Heart left ventricle (tissue), 16 donors: ENCODE measurements at regions not wholly inside any gene's neighbourhood (a gene's known extent, or its start where the extent isn't known, plus 50 kb on each side); places are given as distances from the start of the nearest gene placed in this dataset.

Experiments used
- ATAC-seq, 4 donors: fragments of 200-7000 bp; cut with Tn5 transposase; one replicate each; pipeline ENCODE4 v1.9.1; 2020 to 2022; ENCODE audit warnings: moderate library complexity in 4 of 4, mild to moderate bottlenecking in 3 of 4, moderate number of reproducible peaks in 1 of 4
- DNase-seq, 5 donors: peaks; one replicate each; pipeline ENCODE4 v3.0.0-alpha.2; 2020
- H3K27ac ChIP-seq, 12 donors: fragments of 200-600 bp; sonication (generic) in 4 of 12; one replicate each; pipeline versions ENCODE4 v1.5.0 to v1.8.0; 2016 to 2022; ENCODE audit warnings: mild to moderate bottlenecking in 2 of 12
- H3K27me3 ChIP-seq, 9 donors: fragments of 200-600 bp; sonication (generic) in 2 of 9; one replicate each; pipeline versions ENCODE4 v1.5.1 to v1.8.0; 2016 to 2022; ENCODE audit warnings: mild to moderate bottlenecking in 3 of 9
- H3K36me3 ChIP-seq, 9 donors: fragments of 200-600 bp; sonication (generic) in 2 of 9; one replicate each; pipeline versions ENCODE4 v1.5.0 to v1.8.0; 2018 to 2022; ENCODE audit warnings: mild to moderate bottlenecking in 2 of 9
- H3K4me1 ChIP-seq, 12 donors: fragments of 200-600 bp; sonication (generic) in 4 of 12; one replicate each; pipeline versions ENCODE4 v1.5.0 to v1.8.0; 2016 to 2022; ENCODE audit warnings: mild to moderate bottlenecking in 3 of 12
- H3K4me3 ChIP-seq, 12 donors: fragments of 200-600 bp; sonication (generic) in 4 of 12; one replicate each; pipeline versions ENCODE4 v1.5.0 to v1.8.0; 2017 to 2022; ENCODE audit warnings: mild to moderate bottlenecking in 9 of 12, moderate library complexity in 4 of 12
- H3K9me3 ChIP-seq, 12 donors: fragments of 200-600 bp; sonication (generic) in 4 of 12; one replicate each; pipeline versions ENCODE4 v1.5.0 to v1.8.0; 2016 to 2022; ENCODE audit warnings: mild to moderate bottlenecking in 1 of 12
- CTCF ChIP-seq, 12 donors: fragments of 200-600 bp; sonication (generic) in 4 of 12; IDR thresholded peaks; one replicate each; pipeline versions ENCODE4 v1.5.0 to v1.8.0; 2018 to 2022; ENCODE audit warnings: antibody characterized with exemption in 12 of 12, mild to moderate bottlenecking in 5 of 12
- POLR2A ChIP-seq, 2 donors: fragments of 450-650 bp; IDR thresholded peaks; one replicate each; pipeline ENCODE4 v1.6.1; 2017; ENCODE audit warnings: antibody characterized with exemption in 2 of 2, mild to moderate bottlenecking in 2 of 2, moderate library complexity in 2 of 2
- WGBS, 4 donors: extraction: QIAGEN DNeasy Blood & Tissue Kit in 2 of 4; methylation state at CpG; one replicate each; pipeline versions ENCODE4 v1.1.5 to v1.1.7; 2013 to 2018; 5-methylcytosine and 5-hydroxymethylcytosine counted together
- intact Hi-C, 10 donors: fragments of 100-400 bp; cut with DNase I; formaldehyde crosslinking; loops; one replicate each; pipeline versions ENCODE4 v1.11.1 to v1.14.2; 2022
- donor health status: ischemic (EF 13 %, LVEDD 7.1; RV severe dilation, severe dysfunction).
- donor health status: healthy with polysubstance abuse.
- donor health status: DM: no; HTN: yes; CAD: no.
- donor health status: DM: no; HTN: no; CAD: no.
- donor health status: ischemic (EF 25% LVEDD 6.9; RV normal size, moderate dysfunction).
- donor health status: ischemic (EF 25% LVEDD 5.7; RV mildly dilated, moderate dysfunction).
- donor health status: healthy.
- donor health status: DM: yes; HTN: yes; CAD: no.
- donor health status: ischemic (EF 35%, LVEDD 5.7; RV mildly dilated, moderate dysfunction).
- donor health status: nonischemic (EF 11% LVEDD 7.7; RV severe dilation, severe dysfunction).
- donor health status: DM: yes; HTN: yes; CAD: no.
- donor health status: PGD.
- donor health status: ischemic (EF 29% LVEDD 5.4; RV normal size, mild dysfunction).
- donor health status: nonischemic (EF 23%, LVEDD 6.1; RV moderate dilation, normal function).

DNA sequence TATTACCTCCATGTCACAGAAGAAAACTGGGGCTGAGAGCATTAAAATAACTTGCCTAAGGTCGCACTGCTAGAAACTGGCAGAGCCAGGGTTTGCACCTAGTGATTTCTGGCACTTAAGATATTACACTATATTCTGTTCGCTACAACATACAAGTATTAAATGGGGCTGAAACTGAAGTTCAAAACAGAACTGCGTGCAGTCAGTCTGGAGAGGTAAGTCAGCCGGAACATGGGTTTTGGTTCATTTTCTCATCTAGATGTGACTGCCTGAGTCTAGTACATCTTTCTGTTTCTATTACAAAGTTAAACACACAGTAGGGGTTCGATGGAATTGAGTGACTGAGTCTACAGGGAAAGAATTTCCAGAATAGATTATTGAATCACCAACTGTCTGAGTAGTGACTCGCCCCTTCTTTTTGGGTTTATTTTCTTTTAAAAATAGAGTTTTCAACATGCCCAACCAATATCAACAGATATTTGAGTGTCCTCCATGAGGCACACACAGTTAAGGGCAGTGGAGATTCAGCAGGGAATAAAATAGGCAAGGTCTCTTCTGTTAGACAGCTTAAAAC lies 150.8 kb downstream of the RNF152 start:
- Histone ChIP-seq H3K27me3 (no peaks in the 10 kb centered on the region), H3K4me1 (peaks cover 0 to 70% (median 35%) of the 10 kb centered on the region in 12 donors), H3K27ac (peak overlapping the region; percentile 66 to 95 (median 85)), H3K4me3 (no peak overlapping the region), H3K36me3 (no peaks in the 10 kb centered on the region), H3K9me3 (no peaks in the 10 kb centered on the region)
- intact Hi-C loops, result loop anchor here in 6 of 10 donors (2.0 to 10.0 kb wide), 8 partner anchors 93 to 273 kb away; partner anchors contain the start of gene RNF152 (in 1 of the 6)
- ATAC-seq, result no peak
- 55 to 77% (median 72%) methylated on average over 6 of the region's 6 CpGs for WGBS, 4 donors
- no peak for DNase-seq
- TF ChIP-seq POLR2A (IDR thresholded peaks at IDR 0.05) (no peak), CTCF (IDR thresholded peaks at IDR 0.05) (no peak)

DNA sequence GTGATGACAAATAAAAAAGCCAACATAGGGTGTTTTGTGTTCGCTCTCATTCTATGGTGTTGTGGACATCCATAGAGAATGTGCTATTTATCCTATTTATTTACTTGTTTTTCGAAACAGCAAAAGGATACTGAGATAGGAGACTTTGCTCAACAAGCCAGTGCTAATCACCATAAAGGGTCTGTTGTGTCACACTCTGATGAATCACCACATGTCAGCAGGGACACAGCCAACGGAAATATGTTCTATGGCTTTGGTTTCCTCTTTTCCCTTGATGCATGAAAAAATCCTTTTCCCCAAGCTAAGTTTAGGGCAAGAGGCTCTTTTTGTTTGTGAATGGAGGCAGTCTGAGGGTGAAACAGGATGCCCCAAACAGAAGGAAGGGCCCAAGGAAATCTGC lies 154.3 kb downstream of the RNF152 start:
- WGBS, 4 donors, result 72 to 79% (median 76%) methylated on average over 3 of the region's 3 CpGs
- no peaks in the 10 kb centered on the region for H3K9me3 ChIP-seq
- H3K4me1 ChIP-seq, result peaks cover 0 to 56% (median 30%) of the 10 kb centered on the region in 12 donors
- peak in 3 of 4 donors; percentile 31 to 51 (median 39) for ATAC-seq
- no peaks in the 10 kb centered on the region for H3K27me3 ChIP-seq
- no peaks in the 10 kb centered on the region for H3K36me3 ChIP-seq
- peak overlapping the region; percentile 57 to 84 (median 72) for H3K27ac ChIP-seq
- no peak overlapping the region for H3K4me3 ChIP-seq
- intact Hi-C loops, result loop anchor here in 1 of 10 donors (10.0 kb wide), 1 partner anchor 104 kb away; no protein-coding TSS in a partner anchor
- TF ChIP-seq CTCF (IDR thresholded peaks at IDR 0.05) (no peak), POLR2A (IDR thresholded peaks at IDR 0.05) (no peak)
- DNase-seq, result no peak

DNA sequence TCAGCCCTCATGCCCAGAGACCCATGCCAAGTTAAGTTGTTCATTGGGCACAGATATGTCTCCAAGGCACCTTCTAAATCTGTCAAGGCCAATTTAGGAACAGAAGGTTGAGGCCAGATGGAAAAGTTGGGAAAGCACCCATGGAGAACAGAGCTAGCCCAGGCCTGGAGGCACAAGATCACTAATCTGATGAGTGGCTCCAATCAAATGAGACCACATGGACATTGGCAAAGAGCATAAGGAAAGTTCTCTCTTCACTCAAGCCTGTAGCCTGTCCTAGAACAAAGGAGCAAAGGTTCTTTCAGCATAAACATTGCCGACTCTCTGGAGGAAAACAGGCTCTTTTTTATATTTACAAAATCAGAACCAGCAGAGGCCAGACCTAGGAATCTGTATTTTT lies 154.8 kb downstream of the RNF152 start:
- no peaks in the 10 kb centered on the region for H3K27me3 ChIP-seq
- H3K9me3 ChIP-seq, result no peaks in the 10 kb centered on the region
- H3K4me3 ChIP-seq, result no peak overlapping the region
- peaks cover 0 to 54% (median 27%) of the 10 kb centered on the region in 12 donors for H3K4me1 ChIP-seq
- peak overlapping the region; percentile 57 to 84 (median 72) for H3K27ac ChIP-seq
- DNase-seq, result no peak
- no peaks in the 10 kb centered on the region for H3K36me3 ChIP-seq
- intact Hi-C loops, result loop anchor here in 1 of 10 donors (10.0 kb wide), 1 partner anchor 103 kb away; no protein-coding TSS in a partner anchor
- peak; percentile 27 to 56 (median 36) for ATAC-seq
- WGBS, 4 donors, result 76 to 88% (median 80%) methylated on average over 1 of the region's 1 CpG
- TF ChIP-seq CTCF (IDR thresholded peaks at IDR 0.05) (no peak), POLR2A (IDR thresholded peaks at IDR 0.05) (no peak)

DNA sequence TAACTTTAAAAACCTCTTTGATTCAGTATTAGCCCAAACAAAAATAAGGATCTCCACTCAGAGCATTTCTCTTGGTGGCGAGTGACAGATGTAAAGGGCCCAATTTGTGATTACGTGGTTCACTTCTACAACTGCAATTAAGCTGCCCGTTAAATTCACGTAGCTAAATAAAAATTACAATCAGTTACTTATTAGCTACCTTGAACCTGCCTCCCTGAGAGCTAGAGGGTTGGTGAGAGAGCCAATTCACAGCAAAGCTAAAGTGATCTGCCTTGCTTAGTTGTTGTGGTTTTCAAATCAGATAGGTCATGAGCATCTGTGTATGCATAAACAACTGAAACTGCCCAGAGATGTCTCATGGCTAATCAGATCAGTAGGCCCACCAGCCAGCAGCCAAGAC lies 156.7 kb downstream of the RNF152 start:
- intact Hi-C loops, result loop anchor here in 1 of 10 donors (10.0 kb wide), 1 partner anchor 101 kb away; no protein-coding TSS in a partner anchor
- peaks cover 0 to 50% (median 20%) of the 10 kb centered on the region in 12 donors for H3K4me1 ChIP-seq
- H3K27ac ChIP-seq, result peak overlapping the region in 3 of 12 donors; percentile 7 to 80 (median 75)
- no peak for DNase-seq
- H3K9me3 ChIP-seq, result no peaks in the 10 kb centered on the region
- ATAC-seq, result no peak
- H3K4me3 ChIP-seq, result no peak overlapping the region
- no peak for TF ChIP-seq CTCF (IDR thresholded peaks at IDR 0.05)
- TF ChIP-seq POLR2A (IDR thresholded peaks at IDR 0.05), result no peak
- no peaks in the 10 kb centered on the region for H3K27me3 ChIP-seq
- H3K36me3 ChIP-seq, result no peaks in the 10 kb centered on the region
- WGBS, 4 donors, result 96 to 98% (median 96%) methylated on average over 4 of the region's 4 CpGs
